Activated naive CD8-positive, alpha-beta T cell treated with anti-CD3 and anti-CD28 coated beads, Interleukin-2, amount 50 U/mL, for 24 hours (primary cell): ENCODE measurements at regions not wholly inside any gene's neighbourhood (a gene's known extent, or its start where the extent isn't known, plus 50 kb on each side); places are given as distances from the start of the nearest gene placed in this dataset.

Experiments
- ATAC-seq: fragments of 150-1000 bp; cut with Tn5 transposase; one replicate; pipeline ENCODE4 v1.10.0; 2021
- DNase-seq: peaks from one replicate; pipeline ENCODE4 v3.0.0; 2021
- H3K27ac Mint-ChIP-seq: one replicate; pipeline ENCODE4 v1.8.0; 2021; ENCODE audit warnings: mild to moderate bottlenecking, mixed read lengths
- H3K27me3 Mint-ChIP-seq: one replicate; pipeline ENCODE4 v1.8.0; 2021; ENCODE audit warnings: mixed read lengths
- H3K36me3 Mint-ChIP-seq: one replicate; pipeline ENCODE4 v1.8.0; 2021; ENCODE audit warnings: low read depth, mixed read lengths
- H3K4me1 Mint-ChIP-seq: one replicate; pipeline ENCODE4 v1.8.0; 2021; ENCODE audit warnings: mixed read lengths
- H3K4me3 Mint-ChIP-seq: one replicate; pipeline ENCODE4 v1.8.0; 2021; ENCODE audit warnings: mild to moderate bottlenecking, moderate library complexity, mixed read lengths
- H3K9me3 Mint-ChIP-seq: one replicate; pipeline ENCODE4 v1.8.0; 2021; ENCODE audit warnings: mixed read lengths

GRCh38 chr14:36245223-36245622, 68.7 kb upstream of the PTCSC3 start:
- DNase-seq (no peak), ATAC-seq (no peak)
- no peak overlapping the region for H3K4me3 Mint-ChIP-seq
- H3K36me3 Mint-ChIP-seq, result no peaks in the 10 kb centered on the region
- no peak overlapping the region for H3K27ac Mint-ChIP-seq
- peaks cover 14% of the 10 kb centered on the region for H3K27me3 Mint-ChIP-seq
- H3K4me1 Mint-ChIP-seq, result no peaks in the 10 kb centered on the region
- H3K9me3 Mint-ChIP-seq, result peaks cover 4% of the 10 kb centered on the region

DNA sequence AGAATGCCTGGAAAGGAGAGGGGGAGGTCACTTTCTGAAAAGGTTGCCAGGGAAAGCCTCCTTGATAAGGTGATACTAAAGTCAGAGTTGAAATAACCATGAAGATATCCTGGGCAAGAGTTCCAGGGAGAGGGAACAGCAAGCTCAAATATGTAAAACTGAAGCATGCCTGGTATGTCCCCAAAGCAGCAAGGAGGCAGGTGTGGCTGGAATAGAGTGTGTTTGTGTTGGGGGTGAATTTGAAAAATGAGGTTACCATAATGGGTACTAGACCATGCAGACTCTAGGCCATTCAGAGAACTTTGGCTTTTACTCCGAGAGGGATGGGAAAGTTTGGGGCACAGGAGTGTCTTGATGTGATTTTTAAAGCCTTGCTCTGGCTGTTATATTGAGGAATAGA, 66.7 kb upstream of the PTCSC3 start:
- no peak for DNase-seq
- Mint-ChIP-seq H3K4me3 (no peak overlapping the region), H3K27ac (no peak overlapping the region), H3K27me3 (peaks cover 21% of the 10 kb centered on the region), H3K36me3 (no peaks in the 10 kb centered on the region), H3K9me3 (no peaks in the 10 kb centered on the region), H3K4me1 (peaks cover 8% of the 10 kb centered on the region)
- no peak for ATAC-seq

DNA sequence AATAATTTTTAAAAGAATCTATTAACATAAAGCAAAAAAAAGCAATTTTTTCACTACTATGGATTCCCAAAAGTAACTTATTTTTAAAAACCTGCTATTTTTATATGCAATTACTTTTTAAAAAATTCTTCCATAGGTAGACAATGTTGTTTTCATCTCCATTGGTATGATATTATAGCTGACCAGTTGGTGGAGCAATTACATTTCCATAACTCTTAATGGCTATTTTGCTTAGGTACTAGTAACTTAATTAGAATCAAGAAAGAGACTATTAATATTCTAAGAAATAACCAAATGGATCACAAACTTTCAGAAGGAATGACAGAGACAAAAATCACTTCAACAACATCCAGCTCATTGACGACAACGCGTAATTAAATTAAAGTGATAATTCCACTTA, 64.7 kb upstream of the PTCSC3 start:
- ATAC-seq, result no peak
- Mint-ChIP-seq H3K9me3 (no peaks in the 10 kb centered on the region), H3K27me3 (peaks cover 11% of the 10 kb centered on the region), H3K4me3 (no peak overlapping the region), H3K27ac (no peak overlapping the region), H3K36me3 (no peaks in the 10 kb centered on the region), H3K4me1 (peaks cover 8% of the 10 kb centered on the region)
- DNase-seq, result no peak

DNA sequence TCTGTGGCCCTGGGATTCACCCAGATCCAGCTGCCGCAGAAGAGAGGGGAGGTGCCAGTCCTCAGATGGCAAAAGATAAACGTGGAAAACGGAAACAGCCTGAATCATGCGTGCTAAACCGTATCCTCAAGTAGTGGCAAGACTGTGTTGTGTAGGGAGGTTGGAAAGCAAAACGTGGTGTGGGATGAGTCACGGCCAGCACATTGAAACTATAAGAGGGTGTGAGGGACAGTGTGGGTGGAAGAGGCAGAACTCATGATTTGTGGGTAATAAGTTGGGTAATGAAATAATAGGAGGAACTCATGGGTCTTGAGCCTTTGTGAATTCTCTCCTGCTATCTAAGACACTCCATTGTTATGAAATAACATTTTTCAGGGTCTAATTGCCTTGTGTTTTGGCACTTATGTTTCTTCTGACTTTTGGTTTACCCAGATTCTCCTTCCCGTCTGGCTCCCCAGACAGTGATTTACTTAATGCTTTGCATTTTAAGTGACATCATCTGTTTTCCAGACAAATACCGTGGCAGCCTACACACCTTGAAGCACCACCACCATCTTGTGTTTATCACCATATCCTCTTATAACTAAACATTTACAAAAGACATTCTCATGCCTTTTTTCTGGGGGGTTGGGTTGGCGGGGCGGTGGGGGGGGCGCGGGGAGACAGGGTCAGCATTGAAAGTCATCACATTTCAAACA, 62.3 kb upstream of the PTCSC3 start:
- no peak overlapping the region for H3K4me3 Mint-ChIP-seq
- ATAC-seq (peak; percentile 83), DNase-seq (peak; percentile 6)
- no peaks in the 10 kb centered on the region for H3K9me3 Mint-ChIP-seq
- peak overlapping the region; percentile 7 for H3K27ac Mint-ChIP-seq
- peaks cover 8% of the 10 kb centered on the region for H3K4me1 Mint-ChIP-seq
- H3K36me3 Mint-ChIP-seq, result no peaks in the 10 kb centered on the region
- H3K27me3 Mint-ChIP-seq, result peaks cover 21% of the 10 kb centered on the region

- Mint-ChIP-seq H3K27me3 (peaks cover 26% of the 10 kb centered on the region), H3K36me3 (no peaks in the 10 kb centered on the region), H3K4me1 (no peaks in the 10 kb centered on the region), H3K4me3 (no peak overlapping the region), H3K9me3 (no peaks in the 10 kb centered on the region), H3K27ac (no peak overlapping the region)
- DNase-seq, result no peak
- no peak for ATAC-seq
Measured at GRCh38 chr14:36233217-36233616, 56.7 kb upstream of the PTCSC3 start.

GRCh38 chr14:36229262-36229661, 52.7 kb upstream of the PTCSC3 start:
- H3K36me3 Mint-ChIP-seq, result no peaks in the 10 kb centered on the region
- no peaks in the 10 kb centered on the region for H3K4me1 Mint-ChIP-seq
- no peak overlapping the region for H3K27ac Mint-ChIP-seq
- H3K27me3 Mint-ChIP-seq, result peaks cover 14% of the 10 kb centered on the region
- no peak for ATAC-seq
- H3K9me3 Mint-ChIP-seq, result no peaks in the 10 kb centered on the region
- DNase-seq, result no peak
- no peak overlapping the region for H3K4me3 Mint-ChIP-seq

DNA sequence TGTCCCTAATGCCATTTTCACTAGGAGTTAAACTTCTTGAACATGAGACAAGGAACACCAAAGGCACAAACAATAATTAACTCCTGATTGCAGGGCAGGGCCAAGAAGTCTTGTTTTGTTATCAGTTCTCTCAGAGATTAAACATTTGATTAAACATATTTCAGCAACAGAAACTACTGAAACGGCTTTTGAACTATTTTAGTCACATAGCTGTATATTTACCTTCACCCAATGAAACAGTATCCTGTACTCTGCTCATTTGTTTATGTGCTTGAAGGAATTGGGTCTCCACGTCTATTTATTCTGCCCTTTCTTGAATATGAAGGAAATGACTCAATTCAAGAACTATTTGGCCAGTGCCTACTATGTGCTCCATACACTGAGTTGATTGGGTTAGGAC, 51.3 kb upstream of the PTCSC3 start:
- no peak overlapping the region for H3K27ac Mint-ChIP-seq
- peaks cover 11% of the 10 kb centered on the region for H3K27me3 Mint-ChIP-seq
- H3K4me3 Mint-ChIP-seq, result no peak overlapping the region
- no peak for DNase-seq
- no peak for ATAC-seq
- no peaks in the 10 kb centered on the region for H3K36me3 Mint-ChIP-seq
- no peaks in the 10 kb centered on the region for H3K4me1 Mint-ChIP-seq
- H3K9me3 Mint-ChIP-seq, result no peaks in the 10 kb centered on the region

GRCh38 chr14:36227344-36227743, 50.8 kb upstream of the PTCSC3 start:
- DNase-seq (no peak), ATAC-seq (no peak)
- no peaks in the 10 kb centered on the region for H3K4me1 Mint-ChIP-seq
- H3K27me3 Mint-ChIP-seq, result peaks cover 11% of the 10 kb centered on the region
- H3K4me3 Mint-ChIP-seq, result no peak overlapping the region
- H3K36me3 Mint-ChIP-seq, result no peaks in the 10 kb centered on the region
- no peaks in the 10 kb centered on the region for H3K9me3 Mint-ChIP-seq
- H3K27ac Mint-ChIP-seq, result no peak overlapping the region
